ENCODE measurements at regions not wholly inside any gene's neighbourhood (a gene's known extent, or its start where the extent isn't known, plus 50 kb on each side); places are given as distances from the start of the nearest gene placed in this dataset.

DNA sequence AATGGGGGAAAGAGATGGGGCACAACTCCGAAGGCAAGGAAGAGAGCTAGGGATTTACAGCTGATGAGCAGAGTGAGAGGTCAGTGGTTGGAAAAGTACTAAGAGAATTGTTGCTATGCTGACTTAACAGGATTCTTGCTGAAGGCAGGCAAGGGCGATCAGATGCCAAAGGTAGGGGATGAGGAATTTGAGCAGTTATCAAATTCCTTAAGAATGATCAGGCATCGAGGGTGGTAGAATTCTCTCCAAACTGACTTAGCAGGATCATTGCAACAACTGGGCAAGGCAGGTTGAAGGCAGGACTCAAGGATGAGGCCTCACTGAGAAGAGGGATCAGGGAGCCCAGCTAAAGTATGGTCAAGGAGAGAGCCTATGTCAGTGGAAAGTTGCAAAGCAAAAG is 171.0 kb downstream of the HSD17B3 start:
- H3K27ac ChIP-seq (ENCODE audit: low read depth, low read length): no peak overlapping the region
- DNase-seq (ENCODE audit: low read depth in 1 of 2, low spot score in 2 of 2) (no peak), FAIRE-seq (no peak)
- ChIA-PET CTCF (ENCODE audit: partially characterized antibody) (no interaction called here), POLR2A (ENCODE audit: partially characterized antibody) (no interaction called here)
- H2AFZ ChIP-seq (ENCODE audit: low read length): no peak overlapping the region
- H3K79me1 ChIP-seq (ENCODE audit: low read depth, low read length): no peaks in the 10 kb centered on the region
- H4K8ac ChIP-seq (ENCODE audit: extremely low read depth, insufficient read depth, low read length): no peak overlapping the region
- H3K56ac ChIP-seq (replicated peaks; ENCODE audit: insufficient read length, low read depth, low read length): no peak overlapping the region
- H4K5ac ChIP-seq (ENCODE audit: insufficient read length, low read depth, low read length): no peak overlapping the region
- no peak for TF ChIP-seq JUND (IDR thresholded peaks at IDR 0.05; ENCODE audit: low read length)
- no peak for TF ChIP-seq CHD1 (IDR thresholded peaks at IDR 0.05; ENCODE audit: low read depth, low read length)
- TF ChIP-seq SAP30 (IDR thresholded peaks at IDR 0.05; ENCODE audit: insufficient read depth, insufficient replicate concordance, low read length): no peak
- peak overlapping the region; percentile 44; the same call in 1 of the 2 replicates for H2BK20ac ChIP-seq (ENCODE audit: low read length)
- no peak overlapping the region for H2BK120ac ChIP-seq (replicated peaks; ENCODE audit: low read depth, low read length)
- H3K4me1 ChIP-seq (replicated peaks in 1 of 4; ENCODE audit: control insufficient read depth in 3 of 4, insufficient read depth in 4 of 4, low read length in 3 of 4): peaks cover 9 to 20% (median 15%) of the 10 kb centered on the region in 4 experiments; a peak in 5 of 7 replicates
- H3K14ac ChIP-seq (ENCODE audit: insufficient read length): no peak overlapping the region
- H4K91ac ChIP-seq (replicated peaks; ENCODE audit: insufficient read length, low read length): no peak overlapping the region
- H3K4ac ChIP-seq (replicated peaks; ENCODE audit: insufficient read length, low read depth, low read length): no peak overlapping the region
- no peaks in the 10 kb centered on the region for H3K79me2 ChIP-seq (ENCODE audit: control insufficient read depth in 1 of 2, insufficient read depth in 2 of 2, low read length in 2 of 2)
- H3K4me3 ChIP-seq (ENCODE audit: extremely low read depth in 1 of 4, insufficient read depth in 2 of 4, low read depth in 3 of 4, low read length in 4 of 4): no peak overlapping the region
- no peak overlapping the region for H3K4me2 ChIP-seq (ENCODE audit: insufficient read depth in 1 of 2, low read depth in 2 of 2, low read length in 2 of 2)
- 0 out of 2 replicates have a peak overlapping the region, but pooled peaks have one; percentile 29 for H2BK12ac ChIP-seq (ENCODE audit: low read depth, low read length)
- no peak overlapping the region for H2BK5ac ChIP-seq (ENCODE audit: low read depth, low read length)
- no peaks in the 10 kb centered on the region for H4K20me1 ChIP-seq (replicated peaks in 1 of 2; ENCODE audit: control insufficient read depth in 1 of 2, insufficient read depth in 2 of 2, low read length in 2 of 2)
- H3K23me2 ChIP-seq (ENCODE audit: low read depth, low read length): no peaks in the 10 kb centered on the region; the same call in 1 of the 2 replicates
- H3K23ac ChIP-seq (ENCODE audit: insufficient read length): no peak overlapping the region
- no peaks in the 10 kb centered on the region; a peak in 2 of 7 replicates for H3K27me3 ChIP-seq (replicated peaks in 1 of 4; ENCODE audit: control insufficient read depth in 3 of 4, extremely low read depth in 1 of 4, insufficient read depth in 3 of 4, low read length in 3 of 4)
- 86% methylated on average over 3 of the region's 3 CpGs; no CpG with 5 or more reads in 1 of the 2 experiments for WGBS, 2 experiments (ENCODE audit: extremely low coverage in 1 of 2, insufficient coverage in 1 of 2, insufficient read length in 1 of 2, insufficient replicate concordance in 2 of 2, low coverage in 1 of 2, low lambda C conversion rate in 2 of 2, missing lambda C conversion rate in 1 of 2)
- no peaks in the 10 kb centered on the region for H3K36me3 ChIP-seq (ENCODE audit: control insufficient read depth in 2 of 4, insufficient read depth in 4 of 4, low read length in 3 of 4)
- no peak overlapping the region for H2AK5ac ChIP-seq (ENCODE audit: low read depth, low read length)
- no peak overlapping the region for H2BK15ac ChIP-seq (ENCODE audit: low read length)
- no peak overlapping the region for H3K9ac ChIP-seq (replicated peaks in 1 of 4; ENCODE audit: extremely low read depth in 1 of 4, low read depth in 3 of 4, low read length in 3 of 4)
- no peak overlapping the region for H3K18ac ChIP-seq (ENCODE audit: extremely low read depth, low read length)
- no peaks in the 10 kb centered on the region for H3K9me3 ChIP-seq (ENCODE audit: insufficient read depth in 2 of 2, low read depth in 1 of 2, low read length in 1 of 2)
